ENCODE measurements at regions not wholly inside any gene's neighbourhood (a gene's known extent, or its start where the extent isn't known, plus 50 kb on each side); places are given as distances from the start of the nearest gene placed in this dataset.

DNA sequence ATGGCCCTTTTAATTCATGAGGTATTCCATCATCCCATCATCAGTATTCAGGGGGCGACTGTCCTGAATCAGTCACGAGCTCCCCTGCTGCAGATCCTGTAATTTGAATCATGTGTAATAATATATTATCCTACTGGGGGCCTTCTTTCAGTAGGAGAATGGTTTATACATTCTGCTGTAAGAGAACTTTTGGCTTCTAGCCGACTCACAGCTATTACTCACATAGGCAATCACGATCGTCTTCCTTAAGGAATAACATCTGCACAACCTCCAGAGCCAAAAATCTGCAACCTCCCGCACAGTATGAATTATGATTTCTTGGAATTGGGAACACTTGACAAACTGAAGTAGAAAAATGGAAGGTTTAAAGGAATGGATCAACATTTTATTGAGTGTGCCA, 343.0 kb downstream of the USP25 start:
- no peak for DNase-seq (ENCODE audit: low spot score)

DNA sequence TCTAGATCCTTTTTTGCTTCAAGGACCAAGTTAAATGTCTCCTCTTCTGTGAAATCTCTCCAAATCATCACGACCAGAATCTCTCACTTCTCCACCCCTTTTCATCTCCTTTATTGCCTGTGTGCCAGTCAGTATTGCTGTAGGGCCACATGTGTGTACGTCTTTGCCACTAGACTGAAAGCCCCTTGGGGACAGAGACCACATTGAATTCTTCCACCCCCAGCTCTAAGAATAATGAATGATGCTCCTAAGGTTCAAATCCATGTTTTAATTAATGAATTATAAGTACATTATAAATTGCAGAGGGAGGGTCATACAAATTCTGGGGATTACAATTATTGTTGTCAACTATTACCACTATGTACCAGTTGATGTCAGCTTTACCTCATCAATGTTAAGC, 343.8 kb downstream of the USP25 start:
- no peaks in the 10 kb centered on the region for H3K9me3 ChIP-seq

More for the DNA sequence above, 343.0 kb downstream of the USP25 start:
- Histone ChIP-seq H3K36me3 (no peaks in the 10 kb centered on the region), H3K4me1 (no peaks in the 10 kb centered on the region), H3K27me3 (no peaks in the 10 kb centered on the region), H3K4me3 (no peak overlapping the region), H3K27ac (no peak overlapping the region), H3K9me3 (no peaks in the 10 kb centered on the region)
- TF ChIP-seq, protein P1, sequence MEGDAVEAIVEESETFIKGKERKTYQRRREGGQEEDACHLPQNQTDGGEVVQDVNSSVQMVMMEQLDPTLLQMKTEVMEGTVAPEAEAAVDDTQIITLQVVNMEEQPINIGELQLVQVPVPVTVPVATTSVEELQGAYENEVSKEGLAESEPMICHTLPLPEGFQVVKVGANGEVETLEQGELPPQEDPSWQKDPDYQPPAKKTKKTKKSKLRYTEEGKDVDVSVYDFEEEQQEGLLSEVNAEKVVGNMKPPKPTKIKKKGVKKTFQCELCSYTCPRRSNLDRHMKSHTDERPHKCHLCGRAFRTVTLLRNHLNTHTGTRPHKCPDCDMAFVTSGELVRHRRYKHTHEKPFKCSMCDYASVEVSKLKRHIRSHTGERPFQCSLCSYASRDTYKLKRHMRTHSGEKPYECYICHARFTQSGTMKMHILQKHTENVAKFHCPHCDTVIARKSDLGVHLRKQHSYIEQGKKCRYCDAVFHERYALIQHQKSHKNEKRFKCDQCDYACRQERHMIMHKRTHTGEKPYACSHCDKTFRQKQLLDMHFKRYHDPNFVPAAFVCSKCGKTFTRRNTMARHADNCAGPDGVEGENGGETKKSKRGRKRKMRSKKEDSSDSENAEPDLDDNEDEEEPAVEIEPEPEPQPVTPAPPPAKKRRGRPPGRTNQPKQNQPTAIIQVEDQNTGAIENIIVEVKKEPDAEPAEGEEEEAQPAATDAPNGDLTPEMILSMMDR (IDR thresholded peaks at IDR 0.05) = no peak

DNA sequence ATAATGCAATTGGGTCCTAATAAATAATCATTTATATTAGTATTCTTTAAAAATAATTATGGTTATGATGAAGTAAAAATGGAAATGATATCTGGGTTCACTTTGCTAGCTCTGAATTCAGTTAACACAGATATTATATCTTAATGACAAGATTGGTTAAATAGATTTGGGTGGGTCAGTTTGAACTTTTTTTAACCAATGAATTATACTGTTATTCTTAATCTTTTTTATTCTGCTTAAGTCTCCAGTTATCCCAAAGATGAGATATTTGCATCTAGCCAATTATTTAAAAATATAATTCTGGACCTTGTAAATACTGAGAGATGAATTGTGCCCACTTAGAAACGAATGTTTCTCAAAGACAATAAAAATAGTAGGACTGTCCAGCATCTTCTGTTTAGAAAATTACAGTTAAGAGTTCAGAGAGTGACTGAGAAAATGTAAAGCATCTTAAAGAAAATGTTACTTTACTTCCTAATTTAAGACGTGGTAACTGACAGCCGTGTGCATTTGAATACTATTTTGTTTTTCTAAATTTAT, 345.2 kb downstream of the USP25 start:
- H3K36me3 ChIP-seq = no peaks in the 10 kb centered on the region
- no peaks in the 10 kb centered on the region for H3K27me3 ChIP-seq
- no peak overlapping the region for H3K27ac ChIP-seq
- no peaks in the 10 kb centered on the region for H3K4me1 ChIP-seq
- no peaks in the 10 kb centered on the region for H3K9me3 ChIP-seq
- no peak overlapping the region for H3K4me3 ChIP-seq
- DNase-seq (ENCODE audit: low spot score) = no peak
- TF ChIP-seq, protein P1 (IDR thresholded peaks at IDR 0.05) = no peak

More for the DNA sequence above, 343.8 kb downstream of the USP25 start:
- Histone ChIP-seq H3K27ac (no peak overlapping the region), H3K27me3 (no peaks in the 10 kb centered on the region), H3K4me3 (no peak overlapping the region), H3K4me1 (no peaks in the 10 kb centered on the region), H3K36me3 (no peaks in the 10 kb centered on the region)
- DNase-seq (ENCODE audit: low spot score) = no peak
- TF ChIP-seq, protein P1 (IDR thresholded peaks at IDR 0.05) = no peak

DNA sequence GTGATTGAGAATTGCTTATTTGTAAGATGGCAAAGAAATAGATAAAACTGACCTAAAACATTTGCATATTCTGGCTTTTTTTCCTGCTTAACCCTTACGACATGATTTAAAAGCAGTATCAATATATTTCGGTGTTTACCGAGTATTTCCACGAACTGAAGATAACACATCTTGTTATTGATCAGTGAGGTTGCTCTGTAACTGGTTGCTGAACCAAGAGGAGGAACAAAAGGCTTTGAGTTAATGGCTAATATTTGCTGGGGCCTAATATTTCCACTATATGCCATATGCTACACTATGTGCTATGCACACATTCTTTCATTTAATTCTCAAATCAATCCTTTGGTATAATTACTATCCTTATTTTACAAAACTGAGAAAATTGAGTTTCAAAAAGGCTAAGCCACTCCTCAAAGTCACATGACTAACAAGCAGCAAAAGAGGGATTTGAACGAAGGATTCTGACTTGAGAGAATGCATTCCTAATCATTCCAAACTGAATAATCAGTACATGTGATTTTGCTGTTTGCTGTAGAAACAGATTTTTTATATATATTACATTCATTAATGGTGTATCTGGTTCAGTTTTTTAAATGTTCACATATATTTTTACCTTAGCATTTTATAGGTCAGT, 346.0 kb downstream of the USP25 start:
- TF ChIP-seq, protein P1 (IDR thresholded peaks at IDR 0.05) = no peak
- Histone ChIP-seq H3K27me3 (no peaks in the 10 kb centered on the region), H3K4me1 (no peaks in the 10 kb centered on the region), H3K27ac (no peak overlapping the region), H3K4me3 (no peak overlapping the region), H3K36me3 (no peaks in the 10 kb centered on the region), H3K9me3 (no peaks in the 10 kb centered on the region)
- no peak for DNase-seq (ENCODE audit: low spot score)

DNA sequence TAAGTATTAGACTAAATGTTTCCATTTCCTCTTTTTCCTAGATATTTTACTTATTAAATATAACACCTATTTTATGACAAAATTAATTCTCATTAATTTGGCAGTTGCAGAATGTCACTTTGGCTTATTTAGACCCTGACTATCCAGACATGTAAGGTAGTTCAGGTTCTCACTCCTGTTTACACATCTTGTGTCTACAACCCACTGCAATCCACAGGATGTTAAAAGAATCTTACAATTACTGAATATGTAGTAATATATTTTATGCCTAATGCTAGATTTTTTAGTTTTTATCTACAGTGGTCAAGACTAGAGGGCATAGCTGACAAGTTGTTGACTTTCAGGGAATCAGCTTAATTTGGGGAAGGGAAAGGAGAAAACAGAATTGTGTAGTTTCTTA, 346.7 kb downstream of the USP25 start:
- no peaks in the 10 kb centered on the region for H3K36me3 ChIP-seq

More for the DNA sequence above, 346.7 kb downstream of the USP25 start:
- no peaks in the 10 kb centered on the region for H3K27me3 ChIP-seq
- no peak overlapping the region for H3K27ac ChIP-seq
- no peaks in the 10 kb centered on the region for H3K4me1 ChIP-seq
- DNase-seq (ENCODE audit: low spot score) = no peak
- no peaks in the 10 kb centered on the region for H3K9me3 ChIP-seq
- TF ChIP-seq, protein P1 (IDR thresholded peaks at IDR 0.05) = no peak
- no peak overlapping the region for H3K4me3 ChIP-seq
